Natural killer cell (primary cell): ENCODE measurements at regions not wholly inside any gene's neighbourhood (a gene's known extent, or its start where the extent isn't known, plus 50 kb on each side); places are given as distances from the start of the nearest gene placed in this dataset.
"Not testable (repeated sequence)": the region's sequence is repeated elsewhere in the genome, so short reads cannot be mapped to it uniquely, and the experiment has no call there.

Experiments used
- ATAC-seq, 3 donors: fragments of 150-1000 bp in 2 of 3; fragments of 200-7000 bp in 1 of 3; cut with Tn5 transposase; 1 replicate in 1 of 3; 2 replicates in 2 of 3; pipeline ENCODE4 v1.10.0; 2021; ENCODE audit warnings: mild to moderate bottlenecking in 2 of 3, moderate library complexity in 2 of 3
- DNase-seq, 2 donors: peaks; one replicate each; pipeline versions ENCODE4 v3.0.0 to v3.0.0-alpha.2; 2013 to 2021; ENCODE audit warnings: mixed read lengths in 1 of 2
- H3K27ac ChIP-seq: one replicate; pipeline ENCODE4 v1.5.1; 2013; ENCODE audit warnings: mild to moderate bottlenecking, low read length
- H3K27me3 ChIP-seq: one replicate; pipeline ENCODE4 v1.6.1; 2013; ENCODE audit warnings: low read length; ENCODE audit not compliant: control insufficient read depth, insufficient read depth
- H3K36me3 ChIP-seq: one replicate; pipeline ENCODE4 v1.6.1; 2013; ENCODE audit warnings: low read length; ENCODE audit not compliant: control insufficient read depth, insufficient read depth
- H3K4me1 ChIP-seq: one replicate; pipeline ENCODE4 v1.6.1; 2013; ENCODE audit warnings: low read length; ENCODE audit not compliant: control insufficient read depth, insufficient read depth
- H3K4me3 ChIP-seq: one replicate; pipeline ENCODE4 v1.5.1; 2013; ENCODE audit warnings: low read length
- H3K9me3 ChIP-seq: one replicate; pipeline ENCODE4 v1.6.1; 2013; ENCODE audit warnings: low read length; ENCODE audit not compliant: control insufficient read depth, insufficient read depth
- H3K27ac Mint-ChIP-seq, 2 donors: one replicate each; pipeline ENCODE4 v1.8.0; 2022; ENCODE audit warnings: mild to moderate bottlenecking in 2 of 2, mixed read lengths in 2 of 2, moderate library complexity in 1 of 2
- H3K27me3 Mint-ChIP-seq, 2 donors: one replicate each; pipeline ENCODE4 v1.8.0; 2022; ENCODE audit warnings: low read depth in 2 of 2, mixed read lengths in 2 of 2
- H3K36me3 Mint-ChIP-seq: one replicate; pipeline ENCODE4 v1.8.0; 2022; ENCODE audit warnings: mixed read lengths
- H3K4me1 Mint-ChIP-seq, 2 donors: one replicate each; pipeline ENCODE4 v1.8.0; 2022; ENCODE audit warnings: mixed read lengths in 2 of 2
- H3K4me3 Mint-ChIP-seq: one replicate; pipeline ENCODE4 v1.8.0; 2022; ENCODE audit warnings: mild to moderate bottlenecking, moderate library complexity, mixed read lengths
- H3K9me3 Mint-ChIP-seq, 2 donors: one replicate each; pipeline ENCODE4 v1.8.0; 2022; ENCODE audit warnings: mixed read lengths in 2 of 2
- WGBS: methylation state at CpG from one replicate; pipeline ENCODE4 v1.1.7; 2013; ENCODE audit warnings: missing lambda C conversion rate; ENCODE audit not compliant: insufficient coverage; 5-methylcytosine and 5-hydroxymethylcytosine counted together
- intact Hi-C: fragments of 100-400 bp; cut with micrococcal nuclease; formaldehyde crosslinking; loops from one replicate; pipeline ENCODE4 v1.14.2; 2022

DNA sequence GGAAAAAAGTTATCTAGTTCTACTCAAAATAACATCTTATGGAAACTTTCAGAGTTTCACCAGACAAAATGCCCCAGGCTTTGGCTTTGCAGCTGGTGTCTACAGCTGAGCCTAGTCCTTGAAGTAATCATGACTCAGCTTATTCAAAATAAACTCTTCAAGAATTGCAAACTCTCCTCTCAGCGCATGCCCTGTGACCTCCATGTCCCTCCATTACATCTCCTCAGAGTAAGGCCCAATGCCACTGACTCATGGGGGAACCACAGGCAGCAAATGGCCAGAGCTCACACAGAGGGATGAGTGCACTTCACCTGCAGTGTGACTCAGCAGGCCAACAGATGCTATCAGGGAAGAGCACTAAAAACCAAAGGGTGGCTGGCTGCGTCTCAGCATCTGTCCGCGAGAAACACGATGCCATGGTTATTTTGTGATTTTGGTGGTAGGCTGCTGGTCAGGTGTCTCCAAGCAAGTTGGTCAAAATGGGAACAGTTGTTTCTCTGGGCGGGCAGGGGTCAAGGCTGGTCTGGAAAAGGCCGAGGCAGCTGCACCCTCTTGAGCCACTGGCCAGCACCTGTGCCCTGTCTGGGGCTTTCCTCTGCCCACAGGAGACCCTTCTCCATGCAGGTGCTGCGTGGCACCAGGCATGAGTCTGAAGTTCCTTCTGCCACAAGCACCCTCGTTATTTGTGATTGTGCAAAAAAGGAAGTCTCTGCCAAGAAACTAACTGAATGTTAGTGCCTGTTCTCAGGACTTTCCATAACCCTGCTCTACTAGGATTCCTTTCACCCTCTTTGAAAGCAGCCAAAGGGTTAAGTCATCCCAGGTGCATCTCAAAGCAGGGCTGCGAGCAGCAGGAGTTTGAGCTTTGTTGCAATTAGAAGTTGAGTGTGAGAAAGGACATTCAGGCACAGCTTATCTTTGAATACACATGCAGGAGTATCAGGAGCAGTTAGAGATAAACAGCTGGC, 118.1 kb upstream of the PLGLB2 start:
- H3K36me3 ChIP-seq, intact Hi-C loops, H3K4me3 ChIP-seq, H3K4me3 Mint-ChIP-seq, H3K27ac Mint-ChIP-seq, H3K36me3 Mint-ChIP-seq, H3K9me3 ChIP-seq, H3K9me3 Mint-ChIP-seq, H3K27me3 Mint-ChIP-seq, H3K27ac ChIP-seq, H3K4me1 ChIP-seq, H3K27me3 ChIP-seq, H3K4me1 Mint-ChIP-seq, DNase-seq: not testable (repeated sequence)
- peak in 1 of 3 donors; percentile 50 for ATAC-seq
- 53% methylated on average over 5 of the region's 10 CpGs for WGBS

DNA sequence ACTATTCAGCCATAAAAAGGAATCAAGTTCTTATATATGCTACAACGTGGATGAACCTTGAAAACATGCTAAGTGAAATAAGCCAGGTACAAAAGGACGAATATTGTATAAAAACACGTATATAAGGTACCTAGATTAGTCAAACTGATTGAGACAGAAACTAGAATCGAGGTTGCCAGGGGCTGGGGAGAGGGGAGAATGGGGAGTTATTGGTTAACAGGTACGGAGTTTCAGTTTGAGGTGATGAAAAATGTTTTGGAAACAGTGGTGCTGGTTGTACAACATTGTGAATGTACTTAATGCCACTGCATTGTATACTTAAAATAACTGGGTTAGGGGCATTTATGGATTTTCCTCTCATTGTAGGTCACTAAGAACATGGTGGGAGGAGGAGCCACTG, 117.0 kb upstream of the PLGLB2 start:
- H3K4me1 Mint-ChIP-seq, H3K36me3 Mint-ChIP-seq, H3K27me3 Mint-ChIP-seq, H3K4me1 ChIP-seq, intact Hi-C loops, ATAC-seq, H3K4me3 Mint-ChIP-seq, H3K36me3 ChIP-seq, H3K9me3 ChIP-seq, DNase-seq, H3K27ac ChIP-seq, H3K27ac Mint-ChIP-seq, H3K4me3 ChIP-seq, H3K27me3 ChIP-seq, H3K9me3 Mint-ChIP-seq: not testable (repeated sequence)
- WGBS, result no CpG with 5 or more reads among the region's 5 CpGs

DNA sequence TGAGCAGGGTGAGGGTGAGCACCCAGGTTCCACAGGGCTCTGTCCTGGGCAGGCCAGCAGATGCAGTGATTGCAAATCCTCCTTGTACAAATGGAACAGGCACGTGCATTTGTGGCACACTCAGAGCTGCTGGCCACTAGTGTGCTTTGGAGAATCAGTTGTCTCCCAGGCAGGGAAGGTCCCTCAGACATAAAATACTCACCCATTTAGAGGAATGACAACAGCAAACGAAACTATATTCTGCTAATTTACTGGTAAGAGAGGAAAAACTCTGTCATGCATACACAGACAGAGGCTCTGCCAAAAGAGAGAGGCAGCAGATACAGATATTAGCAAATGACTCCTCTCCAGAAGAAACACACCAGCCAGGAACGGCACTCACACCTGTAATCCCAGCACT, 116.5 kb upstream of the PLGLB2 start:
- H3K4me1 Mint-ChIP-seq, H3K4me3 ChIP-seq, H3K36me3 ChIP-seq, ATAC-seq, H3K4me1 ChIP-seq, H3K27me3 Mint-ChIP-seq, H3K27ac Mint-ChIP-seq, DNase-seq, H3K9me3 ChIP-seq, intact Hi-C loops, H3K4me3 Mint-ChIP-seq, H3K36me3 Mint-ChIP-seq, H3K27me3 ChIP-seq, H3K9me3 Mint-ChIP-seq, H3K27ac ChIP-seq: not testable (repeated sequence)
- no CpG with 5 or more reads among the region's 3 CpGs for WGBS

DNA sequence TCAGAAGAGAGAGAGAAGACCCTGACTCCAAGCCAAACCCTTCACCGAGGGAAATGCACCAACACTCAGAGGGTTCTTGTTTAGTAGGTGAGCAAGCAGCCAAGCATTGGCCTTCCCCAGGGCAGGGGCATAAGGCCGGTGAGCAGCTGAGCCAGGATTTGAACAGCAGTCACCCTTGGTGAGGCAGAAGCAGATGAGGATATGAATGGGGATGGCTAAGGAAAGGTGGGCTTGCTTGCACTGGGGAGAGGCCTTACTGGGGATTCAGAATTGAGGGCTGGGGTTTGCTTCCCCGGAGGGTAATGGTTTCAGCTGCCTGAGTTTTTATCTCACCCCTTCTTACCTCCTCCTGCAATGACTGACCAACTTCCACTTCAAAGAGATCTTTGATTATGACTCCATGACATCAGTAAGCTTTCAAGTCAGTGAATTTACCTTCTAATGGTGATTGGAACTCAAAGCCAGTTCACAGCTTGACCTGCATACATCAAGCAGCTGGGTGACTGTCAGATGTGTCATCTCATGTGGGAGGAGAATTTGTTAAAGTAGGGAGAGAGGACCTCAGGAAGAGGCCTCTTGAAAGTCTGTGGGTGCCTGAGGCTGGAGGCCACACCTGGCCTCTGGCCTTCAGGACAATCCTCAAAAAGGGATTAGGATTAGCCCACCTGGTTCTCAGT, 114.5 kb upstream of the PLGLB2 start:
- intact Hi-C loops, H3K27me3 ChIP-seq, H3K27ac Mint-ChIP-seq, H3K4me3 Mint-ChIP-seq, H3K36me3 ChIP-seq, ATAC-seq, H3K27me3 Mint-ChIP-seq, H3K4me3 ChIP-seq, H3K36me3 Mint-ChIP-seq, H3K4me1 Mint-ChIP-seq, H3K9me3 ChIP-seq, DNase-seq, H3K9me3 Mint-ChIP-seq, H3K4me1 ChIP-seq, H3K27ac ChIP-seq: not testable (repeated sequence)
- 94% methylated on average over 2 of the region's 3 CpGs for whole genome bisulfite sequencing

DNA sequence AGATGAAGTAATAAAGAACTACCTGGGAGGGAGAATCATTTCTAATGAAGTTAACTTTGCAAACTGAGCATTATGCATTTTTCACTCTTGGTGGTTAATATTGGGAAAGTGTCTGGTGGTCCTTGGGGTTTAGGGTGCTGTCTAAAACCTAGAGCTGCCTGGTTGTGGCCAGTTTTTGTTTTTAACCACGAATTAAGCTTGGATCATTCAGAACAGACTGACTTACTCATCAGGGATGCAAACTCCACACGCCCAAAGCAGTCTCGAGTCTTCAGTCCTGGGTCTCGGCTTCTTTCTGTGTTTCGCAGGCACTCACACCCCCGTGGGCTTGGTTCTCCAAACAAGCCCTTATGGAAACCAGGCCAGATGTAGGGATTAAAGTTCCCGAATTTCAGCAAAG, 113.8 kb upstream of the PLGLB2 start:
- H3K4me1 ChIP-seq, H3K27ac Mint-ChIP-seq, H3K36me3 ChIP-seq, ATAC-seq, H3K4me3 Mint-ChIP-seq, H3K27ac ChIP-seq, H3K27me3 ChIP-seq, H3K27me3 Mint-ChIP-seq, H3K9me3 Mint-ChIP-seq, H3K9me3 ChIP-seq, H3K4me1 Mint-ChIP-seq, intact Hi-C loops, H3K4me3 ChIP-seq, H3K36me3 Mint-ChIP-seq, DNase-seq: not testable (repeated sequence)
- WGBS, result 67% methylated on average over 3 of the region's 7 CpGs

DNA sequence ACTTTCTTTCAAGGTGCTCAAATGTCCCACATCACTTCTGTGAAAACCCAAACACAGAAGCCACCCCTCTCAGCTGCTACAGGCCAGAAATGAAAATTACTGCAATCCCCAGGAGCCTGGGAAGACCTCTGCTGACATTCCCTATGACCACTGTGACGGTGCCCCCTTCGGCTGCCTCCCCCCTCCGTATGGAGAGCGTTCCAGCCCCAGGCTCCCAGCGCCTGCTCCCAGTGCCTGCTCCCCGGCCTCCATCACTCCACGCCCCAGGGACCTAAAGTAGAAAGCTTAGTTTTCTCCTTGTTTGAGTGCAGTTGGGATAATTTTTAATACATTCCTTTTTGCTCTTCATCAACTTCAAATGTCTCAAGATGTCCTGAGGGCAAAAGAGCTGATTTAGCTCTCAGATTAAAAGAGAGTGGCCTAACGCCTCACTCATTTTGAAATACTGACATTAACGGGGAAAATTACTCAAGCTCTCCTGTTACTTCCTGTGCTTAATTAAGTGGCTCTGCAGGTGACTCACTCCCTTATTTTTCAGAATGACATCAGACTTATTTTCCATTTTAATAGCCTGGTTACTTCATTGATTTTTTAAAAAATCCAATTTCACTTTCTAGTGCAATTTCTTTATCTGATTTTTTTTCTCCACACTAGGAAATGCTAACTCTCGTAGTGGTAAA, 112.8 kb upstream of the PLGLB2 start:
- H3K27ac Mint-ChIP-seq, H3K4me1 Mint-ChIP-seq, H3K27me3 Mint-ChIP-seq, H3K36me3 Mint-ChIP-seq, H3K4me3 Mint-ChIP-seq, H3K4me1 ChIP-seq, H3K27ac ChIP-seq, H3K4me3 ChIP-seq, H3K9me3 ChIP-seq, H3K36me3 ChIP-seq, H3K9me3 Mint-ChIP-seq, intact Hi-C loops, H3K27me3 ChIP-seq, DNase-seq: not testable (repeated sequence)
- WGBS, result 91% methylated on average over 5 of the region's 10 CpGs
- ATAC-seq, result peak in 1 of 3 donors; percentile 46

DNA sequence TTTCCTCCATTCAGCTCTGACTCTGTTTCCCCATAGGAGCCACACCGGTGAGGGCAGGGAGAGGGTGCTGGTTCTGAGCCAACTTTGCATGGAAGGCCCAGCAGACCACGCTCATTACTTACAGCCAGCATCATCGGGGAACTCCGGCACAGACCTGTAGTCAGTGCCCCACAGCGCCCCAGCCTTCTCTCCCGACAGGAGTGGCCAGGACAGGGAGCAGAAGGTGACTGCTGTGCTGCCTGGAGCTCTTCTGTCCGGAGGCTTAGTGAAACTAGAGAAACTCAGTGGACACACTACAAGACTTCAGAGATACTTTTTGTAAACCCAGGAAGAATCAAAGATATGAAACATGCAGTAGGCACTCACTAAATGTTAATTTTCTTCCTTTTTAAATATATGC, 111.6 kb upstream of the PLGLB2 start:
- intact Hi-C loops, H3K4me3 Mint-ChIP-seq, H3K4me1 ChIP-seq, H3K27me3 Mint-ChIP-seq, H3K9me3 ChIP-seq, H3K9me3 Mint-ChIP-seq, ATAC-seq, H3K4me1 Mint-ChIP-seq, DNase-seq, H3K27me3 ChIP-seq, H3K27ac Mint-ChIP-seq, H3K4me3 ChIP-seq, H3K27ac ChIP-seq, H3K36me3 ChIP-seq, H3K36me3 Mint-ChIP-seq: not testable (repeated sequence)
- WGBS, result 90% methylated on average over 3 of the region's 7 CpGs
